Glomerular endothelial cell (primary cell): ENCODE measurements at regions not wholly inside any gene's neighbourhood (a gene's known extent, or its start where the extent isn't known, plus 50 kb on each side); places are given as distances from the start of the nearest gene placed in this dataset.
"Not testable (repeated sequence)": the region's sequence is repeated elsewhere in the genome, so short reads cannot be mapped to it uniquely, and the experiment has no call there.

Source experiments
- DNase-seq: peaks from one replicate; pipeline ENCODE4 v3.0.0-alpha.2; 2011; ENCODE audit warnings: low read depth, low spot score; ENCODE audit errors: extremely low read depth

DNA sequence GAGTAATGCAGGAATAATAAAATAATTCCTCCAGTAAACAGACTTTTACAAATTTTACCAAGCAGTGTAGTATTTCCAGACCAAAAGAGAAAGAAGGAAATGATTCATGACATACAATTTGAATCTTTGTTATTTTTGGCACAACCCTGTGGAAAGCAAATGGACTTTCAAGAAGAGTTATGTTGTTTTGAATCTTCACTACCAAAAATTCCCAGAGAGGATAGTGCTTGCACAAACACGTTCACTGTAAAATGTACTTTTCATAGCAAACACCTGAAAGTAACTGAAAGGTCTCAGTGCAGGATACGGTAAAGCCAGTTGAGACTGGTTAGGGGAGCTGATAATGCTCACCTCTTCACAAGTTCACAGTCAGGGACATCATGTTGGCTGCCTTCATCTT is 107.1 kb downstream of the USP22 start:
- peak; percentile 69 for DNase-seq

DNA sequence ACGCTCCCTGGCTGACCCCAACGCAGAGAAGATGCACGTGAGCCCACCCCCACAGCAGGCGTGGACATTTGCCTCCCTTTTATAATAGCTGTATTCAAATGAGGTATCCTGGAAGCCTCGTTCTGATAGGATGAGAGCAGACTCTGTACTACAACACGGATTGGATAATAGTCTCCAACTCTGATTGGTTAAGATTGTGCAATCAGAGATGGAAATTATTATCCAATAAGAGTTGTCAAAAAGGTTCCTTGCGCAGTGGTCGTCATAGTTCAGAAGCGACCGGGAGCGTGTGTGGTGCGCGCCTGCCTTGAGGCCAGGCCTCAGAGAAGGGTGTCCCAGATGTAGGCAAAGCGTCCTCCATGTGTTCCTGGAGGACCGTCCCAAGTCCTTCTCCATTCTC is 104.6 kb downstream of the USP22 start:
- no peak for DNase-seq

DNA sequence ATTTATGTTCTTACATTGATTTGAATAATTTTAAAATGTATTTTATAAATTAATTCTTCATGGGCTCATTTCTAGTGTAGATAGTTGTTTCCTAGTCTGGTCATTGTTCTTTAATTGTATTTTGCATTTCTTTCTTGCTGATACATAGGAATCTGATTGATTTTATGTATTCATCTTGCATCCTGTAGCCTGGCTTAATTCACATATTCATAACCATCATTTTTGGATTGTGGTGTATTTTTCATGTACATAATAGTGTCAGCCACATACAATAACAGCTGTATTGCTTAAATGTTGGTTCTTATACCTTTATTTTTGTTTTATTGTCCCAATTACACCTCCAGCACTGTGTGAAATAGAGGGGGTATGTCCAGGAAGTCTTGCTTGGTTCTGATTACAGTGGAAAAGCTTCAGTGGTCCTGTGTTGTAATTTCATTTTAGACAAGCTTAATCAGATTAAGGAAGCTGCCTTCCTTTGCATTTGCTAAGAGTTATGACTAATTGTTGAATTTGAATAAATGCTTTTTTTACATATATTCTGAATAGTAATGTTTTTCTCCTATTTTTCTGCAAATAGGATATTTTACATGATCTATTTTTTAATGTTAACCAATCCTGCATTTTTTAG is 103.7 kb downstream of the USP22 start:
- DNase-seq, result no peak

DNA sequence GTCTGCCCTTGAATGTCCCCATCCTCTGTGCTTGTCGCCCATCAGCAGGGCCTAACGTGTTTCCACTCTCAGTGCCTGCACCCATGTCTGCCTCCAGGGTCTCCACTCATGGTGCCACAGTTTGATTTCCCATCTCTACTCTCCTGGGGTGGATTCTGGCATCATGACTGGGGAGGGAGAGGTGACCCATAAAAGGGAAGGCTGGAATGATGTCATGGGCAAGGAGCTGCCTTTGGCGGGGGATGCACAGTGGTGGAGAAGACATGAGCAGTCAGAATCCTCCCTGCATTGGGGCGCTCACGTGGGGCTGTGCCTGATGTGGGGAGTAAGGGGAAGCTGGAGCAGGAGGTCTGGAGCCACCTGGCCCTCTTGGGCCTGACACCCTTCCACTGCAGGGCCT is 100.9 kb downstream of the USP22 start:
- no peak for DNase-seq

DNA sequence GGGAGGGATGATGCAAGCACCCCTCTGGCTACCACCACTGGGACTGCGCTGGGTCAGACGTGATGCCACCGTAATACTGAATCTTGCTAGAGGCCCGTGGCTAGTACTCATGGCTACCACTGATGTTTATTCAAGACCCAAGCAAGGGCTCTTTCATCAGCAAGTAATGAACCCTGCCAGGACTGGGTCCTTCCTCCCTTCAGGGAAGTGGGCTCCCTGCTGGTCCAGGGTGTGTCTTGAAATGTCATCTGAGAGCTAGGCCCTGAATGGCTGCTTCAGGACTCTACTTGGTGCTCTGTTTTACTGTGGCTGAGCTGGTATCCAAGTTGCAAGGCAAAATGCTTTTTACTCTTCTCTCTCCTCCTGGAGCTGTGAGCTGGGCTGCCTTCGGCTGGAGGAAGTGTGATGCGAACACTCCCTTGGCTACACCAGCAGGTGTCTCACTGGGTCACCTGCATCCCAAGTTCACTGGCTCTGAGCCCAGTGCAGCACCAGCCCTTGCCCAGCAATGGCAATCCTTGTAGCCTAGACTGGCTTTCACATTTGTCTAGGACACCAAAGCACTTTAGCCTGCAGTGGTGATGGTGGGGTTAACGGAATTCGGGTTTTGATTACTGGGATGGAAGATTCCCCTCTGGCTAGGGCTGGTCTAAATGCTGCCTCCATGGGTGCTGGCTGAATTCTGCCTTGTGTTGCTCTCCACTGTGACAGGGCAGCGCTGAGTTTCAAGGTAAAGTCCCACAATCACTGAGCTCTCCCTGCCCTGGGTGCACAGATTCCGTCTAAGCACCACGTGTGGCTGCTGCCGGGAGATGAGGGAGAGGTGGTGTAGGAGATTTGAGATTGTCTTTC is 98.6 kb downstream of the USP22 start:
- DNase-seq, result no peak

DNA sequence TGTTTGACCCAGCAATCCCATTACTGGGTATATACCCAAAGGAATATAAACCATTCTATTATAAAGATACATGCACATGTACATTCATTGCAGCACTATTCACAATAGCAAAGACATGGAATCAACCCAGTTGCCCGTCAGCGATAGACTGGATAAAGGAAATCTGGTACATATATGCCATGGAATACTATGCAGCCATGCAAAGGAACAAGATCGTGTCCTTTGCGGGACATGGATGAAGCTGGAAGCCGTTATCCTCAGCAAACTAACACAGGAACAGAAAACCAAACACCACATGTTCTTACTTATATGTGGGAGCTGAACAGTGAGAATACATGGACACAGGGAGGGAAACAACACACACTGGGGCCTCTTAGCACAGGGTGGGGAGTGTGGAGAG is 95.1 kb downstream of the USP22 start:
- not testable (repeated sequence) for DNase-seq

DNA sequence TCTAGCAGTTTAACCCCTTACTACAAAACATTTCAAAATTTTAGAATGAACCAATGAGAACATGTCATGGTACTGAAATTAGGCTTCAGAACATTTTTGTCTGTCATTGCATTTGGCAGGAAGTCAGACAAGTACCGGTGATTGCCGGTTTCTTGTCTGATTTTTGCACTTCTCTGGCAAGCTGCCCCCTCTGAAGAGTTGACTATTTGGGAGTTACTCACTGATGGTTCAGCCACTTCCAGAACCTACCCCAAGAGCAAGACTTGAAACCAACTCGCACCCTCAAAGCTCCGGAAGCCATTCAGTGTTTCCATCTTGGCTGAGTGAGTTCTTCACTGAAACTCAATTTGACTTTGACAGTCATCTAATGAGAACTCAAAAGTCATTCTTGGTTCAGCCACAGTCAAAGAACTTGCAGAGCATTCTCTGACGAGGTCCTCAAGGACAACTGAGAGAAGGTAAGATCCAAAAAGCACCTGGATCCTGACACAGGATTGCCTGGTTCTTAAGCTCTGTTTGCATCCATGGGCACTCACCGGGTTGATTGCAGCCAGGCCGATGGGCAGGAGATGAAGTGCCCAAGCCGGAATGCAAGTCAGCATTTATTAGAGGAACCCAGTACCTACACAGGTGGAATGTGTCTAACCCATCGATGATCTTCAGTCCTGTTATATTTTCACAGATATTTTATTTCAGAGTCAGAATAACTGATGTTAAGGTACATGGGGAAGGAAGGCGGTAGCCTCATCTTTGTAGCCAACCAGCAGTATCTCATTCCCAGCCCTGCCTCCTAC is 93.6 kb downstream of the USP22 start:
- DNase-seq, result no peak
